Stimulated activated naive CD4-positive, alpha-beta T cell treated with Interleukin-2 at 50 U/mL for 16 hours (primary cell): ENCODE measurements at regions not wholly inside any gene's neighbourhood (a gene's known extent, or its start where the extent isn't known, plus 50 kb on each side); places are given as distances from the start of the nearest gene placed in this dataset.
"Not testable (repeated sequence)": the region's sequence is repeated elsewhere in the genome, so short reads cannot be mapped to it uniquely, and the experiment has no call there.

Experiments used
- DNase-seq: peaks from one replicate; lab custom pipeline; 2025; lab: John Stamatoyannopoulos, UW

GRCh38 chr5:108587821-108588220 is 159.9 kb upstream of the FER start:
- no peak for DNase-seq

- DNase-seq = no peak
These were observed 166.7 kb upstream of the FER start for GRCh38 chr5:108581026-108581425.

DNA sequence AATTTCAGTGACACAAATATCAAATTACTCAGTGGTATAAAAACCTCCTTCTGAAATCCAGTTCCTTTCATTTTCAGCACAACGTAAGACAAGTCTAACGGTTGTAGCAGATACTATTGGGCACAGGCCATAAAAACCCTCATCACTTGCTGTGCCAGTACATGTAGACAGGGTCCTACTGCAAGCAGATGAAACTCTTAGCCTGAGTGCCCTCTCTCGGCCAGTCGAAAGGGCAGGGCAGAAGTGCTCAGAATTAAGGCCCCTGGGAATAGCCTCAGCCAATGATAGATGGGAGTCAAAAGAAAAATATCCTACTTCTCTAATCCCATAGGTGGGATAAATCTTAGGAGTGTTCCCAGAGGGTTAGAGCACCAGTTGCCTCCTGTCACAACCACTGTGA is 168.5 kb upstream of the FER start:
- DNase-seq = no peak

DNA sequence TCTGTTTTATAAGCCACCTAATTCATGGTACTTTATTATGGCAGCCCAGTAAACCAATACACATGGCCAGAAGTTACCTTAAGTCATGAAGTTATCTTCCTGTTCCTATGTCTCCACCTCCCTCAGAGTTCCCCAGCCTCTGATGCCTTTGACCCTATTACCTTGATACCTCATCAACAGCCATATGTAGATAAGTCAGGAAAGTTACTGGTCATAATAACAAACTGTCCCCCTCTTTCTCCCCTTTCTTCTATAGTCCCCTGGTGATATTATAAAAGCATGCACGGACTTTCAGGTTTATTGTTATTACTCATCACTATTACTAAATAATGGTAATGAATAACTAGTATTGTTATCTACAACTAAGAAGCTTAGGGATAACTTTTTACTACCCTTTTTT is 168.9 kb upstream of the FER start:
- no peak for DNase-seq

DNA sequence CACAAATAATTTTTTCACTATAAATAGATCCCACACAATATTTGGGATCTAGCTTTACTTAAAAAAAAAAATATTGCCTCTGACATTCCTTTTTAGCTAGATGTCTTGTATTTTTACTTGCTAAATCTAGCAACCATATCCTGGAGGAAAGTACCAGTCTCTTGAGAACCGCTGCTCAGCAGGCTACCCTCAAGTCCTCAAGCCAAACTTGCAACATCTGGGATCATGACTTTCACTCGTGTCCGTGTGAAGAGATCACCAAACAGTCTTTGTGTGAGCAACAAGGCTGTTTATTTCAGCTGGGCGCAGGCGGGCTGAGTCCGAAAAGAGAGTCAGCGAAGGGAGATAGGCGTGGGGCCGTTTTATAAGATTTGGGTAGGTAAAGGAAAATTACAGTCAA is 180.3 kb upstream of the FER start:
- DNase-seq = no peak

DNA sequence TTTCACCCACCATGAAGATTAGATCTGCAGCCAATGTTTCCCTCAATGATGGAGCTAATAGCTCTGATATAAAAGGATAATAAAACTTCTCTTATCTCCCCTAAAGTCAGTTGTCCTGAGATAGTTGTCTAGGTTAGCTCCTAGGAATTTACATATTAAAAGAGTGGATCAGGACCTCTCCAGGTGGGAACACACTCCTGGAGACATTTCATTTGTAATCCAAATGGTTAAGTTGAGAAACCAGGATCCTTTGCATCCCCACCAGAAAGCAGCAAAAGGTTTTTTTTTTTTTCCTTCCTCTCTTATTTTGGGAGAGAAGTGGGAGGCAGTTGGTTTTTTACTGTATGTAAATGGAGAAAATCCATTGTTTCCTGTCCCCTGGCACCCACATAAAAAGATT is 182.5 kb upstream of the FBXL17 start:
- DNase-seq = no peak

DNA sequence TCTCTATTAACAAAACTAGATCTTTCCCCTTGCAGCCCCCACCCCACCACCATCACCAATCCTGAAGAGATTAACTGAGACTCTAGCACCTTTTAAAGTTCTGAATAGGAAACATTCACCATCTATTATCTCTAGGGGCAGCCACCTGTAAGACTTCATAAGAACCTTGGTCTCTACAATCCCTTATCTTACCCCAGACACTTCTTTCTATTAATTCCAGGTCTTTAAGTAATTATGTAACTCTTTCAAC is 180.2 kb upstream of the FBXL17 start:
- DNase-seq = no peak

DNA sequence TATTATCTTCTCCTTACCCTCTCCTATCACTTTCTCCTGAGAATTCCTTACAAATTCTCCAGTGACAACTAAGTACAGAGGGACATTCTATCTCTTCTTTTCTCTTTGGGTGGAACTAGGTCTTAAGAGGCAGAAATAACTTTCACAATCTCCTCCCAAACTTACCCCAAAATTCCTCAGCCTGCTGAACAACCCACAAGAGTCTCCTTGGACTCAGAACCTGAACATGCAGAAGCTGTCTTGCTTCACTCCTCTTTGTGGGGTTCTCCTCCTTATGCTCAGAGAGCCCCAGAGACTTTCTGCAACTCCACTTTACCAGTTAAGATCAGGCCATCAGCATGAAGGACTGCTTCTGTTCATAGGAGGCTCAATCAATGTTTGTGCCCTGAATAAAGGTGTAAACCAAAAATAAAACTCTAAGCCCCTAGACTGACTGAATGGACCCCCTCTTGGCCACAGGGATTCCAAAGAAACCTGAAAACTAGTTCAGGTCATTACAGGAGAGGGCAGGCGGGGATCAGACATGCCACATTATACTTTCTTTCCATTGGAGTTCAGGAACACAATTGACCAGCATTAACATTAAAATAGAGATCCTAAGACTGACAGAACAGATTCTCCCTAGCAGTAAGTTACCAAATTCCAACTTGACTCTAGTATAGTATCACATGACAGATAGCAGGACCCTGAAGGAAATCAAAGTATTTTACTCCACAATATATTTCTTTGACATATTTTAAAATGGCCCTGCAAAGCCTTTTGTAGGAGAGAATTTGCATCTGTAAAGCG is 179.7 kb upstream of the FBXL17 start:
- no peak for DNase-seq

GRCh38 chr5:108560581-108560980 is 178.7 kb upstream of the FBXL17 start:
- no peak for DNase-seq

- DNase-seq = no peak
These were observed 178.3 kb upstream of the FBXL17 start for GRCh38 chr5:108560166-108560565.

DNA sequence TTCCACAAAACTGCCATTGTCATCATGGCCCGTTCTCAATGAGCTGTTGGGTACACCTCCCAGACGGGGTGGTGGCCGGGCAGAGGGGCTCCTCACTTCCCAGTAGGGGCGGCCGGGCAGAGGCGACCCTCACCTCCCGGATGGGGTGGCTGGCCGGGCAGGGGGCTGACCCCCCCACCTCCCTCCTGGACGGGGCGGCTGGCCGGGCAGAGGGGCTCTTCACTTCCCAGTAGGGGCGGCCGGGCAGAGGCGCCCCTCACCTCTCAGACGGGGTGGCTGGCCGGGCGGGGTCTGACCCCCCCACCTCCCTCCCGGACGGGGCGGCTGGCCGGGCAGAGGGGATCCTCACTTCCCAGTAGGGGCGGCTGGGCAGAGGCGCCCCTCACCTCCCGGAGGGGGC is 176.9 kb upstream of the FBXL17 start:
- DNase-seq = not testable (repeated sequence)

DNA sequence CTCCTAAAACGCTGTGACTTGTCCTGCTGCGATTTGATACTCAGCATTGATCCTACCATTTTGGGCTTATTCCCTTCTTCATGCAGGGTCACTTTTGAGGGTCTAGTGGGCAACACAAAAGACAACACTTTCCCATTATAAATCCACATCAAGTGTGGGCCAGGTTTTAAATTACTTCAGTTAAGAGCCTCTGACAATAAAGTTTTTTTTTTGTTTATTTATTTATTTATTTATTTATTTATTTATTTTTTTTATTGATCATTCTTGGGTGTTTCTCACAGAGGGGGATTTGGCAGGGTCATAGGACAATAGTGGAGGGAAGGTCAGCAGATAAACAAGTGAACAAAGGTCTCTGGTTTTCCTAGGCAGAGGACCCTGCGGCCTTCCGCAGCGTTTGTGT is 176.2 kb upstream of the FBXL17 start:
- DNase-seq = not testable (repeated sequence)

GRCh38 chr5:108557686-108558085 is 175.8 kb upstream of the FBXL17 start:
- no peak for DNase-seq

GRCh38 chr5:108556441-108557145 is 174.7 kb upstream of the FBXL17 start:
- DNase-seq = no peak

DNA sequence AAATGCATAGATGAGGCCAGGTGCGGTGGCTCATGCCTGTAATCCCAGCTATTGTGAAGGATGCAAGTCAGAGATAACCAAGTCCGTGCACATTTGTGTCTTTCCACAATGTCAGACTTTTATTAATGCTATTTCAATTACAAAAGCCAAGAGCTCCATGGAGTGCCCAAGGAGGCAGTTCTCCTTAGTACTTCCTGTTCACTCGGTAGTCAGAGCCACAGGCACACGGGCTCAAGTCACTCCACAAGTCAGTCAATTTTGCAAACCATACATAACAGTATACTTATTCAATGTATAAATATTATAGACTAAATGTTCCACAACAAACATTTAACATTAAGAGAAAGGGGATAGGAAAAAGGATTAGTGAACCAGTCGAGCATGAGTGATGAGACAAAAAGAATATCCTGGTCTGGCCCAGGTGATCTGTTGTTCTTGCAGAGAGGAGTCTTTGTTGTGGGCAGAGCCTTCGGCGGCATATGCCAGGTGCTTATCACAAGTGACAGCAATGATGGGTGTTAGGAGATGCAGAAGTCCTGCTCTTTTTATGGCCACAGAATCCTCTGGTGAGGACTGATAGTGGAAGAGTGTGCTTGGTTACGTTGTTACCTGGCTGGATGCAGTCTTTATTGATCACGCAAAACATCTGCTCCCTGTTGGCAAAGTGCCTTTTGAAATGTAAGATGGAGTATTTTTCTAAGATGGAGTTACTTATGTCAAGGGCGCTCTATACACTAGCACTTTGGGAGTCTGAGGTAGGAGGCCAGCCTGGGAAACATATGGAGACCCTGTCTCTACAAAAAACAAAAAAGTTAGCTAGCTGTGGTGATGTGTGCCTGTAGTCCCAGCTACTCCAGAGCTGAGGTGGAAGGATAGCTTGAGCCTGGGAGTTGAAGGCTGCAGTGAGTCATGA is 167.0 kb upstream of the FBXL17 start:
- no peak for DNase-seq

DNA sequence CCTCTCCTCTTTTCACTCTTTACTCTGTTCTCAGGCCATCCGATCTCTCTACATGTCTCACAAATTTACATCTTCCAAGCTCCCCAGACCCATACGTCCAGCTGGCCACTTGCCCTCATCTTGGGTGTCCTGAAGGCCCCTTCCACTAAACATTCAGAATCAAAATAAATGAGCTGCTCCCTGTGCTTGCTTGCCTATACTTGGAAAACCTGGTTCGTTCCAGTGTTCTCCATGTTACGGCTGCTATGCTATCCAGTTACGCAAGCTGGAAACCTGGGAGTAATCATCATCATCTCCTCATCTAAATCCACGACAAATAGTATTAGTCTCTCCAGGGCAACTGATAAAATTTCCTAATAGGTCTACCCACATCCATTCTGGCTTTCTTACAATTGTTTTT is 165.0 kb upstream of the FBXL17 start:
- DNase-seq = no peak

- no peak for DNase-seq
These were observed 163.4 kb upstream of the FBXL17 start for GRCh38 chr5:108545301-108545700.

DNA sequence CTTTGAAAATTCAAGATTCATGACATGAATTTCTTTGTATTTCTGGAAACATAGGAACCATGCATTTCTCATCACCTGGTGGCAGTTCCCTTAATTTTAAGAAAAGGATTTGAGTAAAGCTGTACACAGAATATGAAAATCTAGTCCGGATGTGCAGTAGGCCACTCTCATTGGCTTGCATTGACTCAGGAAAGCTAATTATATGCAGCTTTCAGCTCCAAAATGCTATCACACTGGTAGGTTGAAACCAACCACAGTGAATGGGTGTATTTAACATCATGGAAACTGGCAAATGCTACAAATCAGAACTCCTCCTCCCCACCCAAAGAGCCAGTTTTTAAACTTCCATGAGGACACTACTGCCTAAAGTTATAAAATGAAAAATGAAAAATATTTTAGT is 161.6 kb upstream of the FBXL17 start:
- no peak for DNase-seq

DNA sequence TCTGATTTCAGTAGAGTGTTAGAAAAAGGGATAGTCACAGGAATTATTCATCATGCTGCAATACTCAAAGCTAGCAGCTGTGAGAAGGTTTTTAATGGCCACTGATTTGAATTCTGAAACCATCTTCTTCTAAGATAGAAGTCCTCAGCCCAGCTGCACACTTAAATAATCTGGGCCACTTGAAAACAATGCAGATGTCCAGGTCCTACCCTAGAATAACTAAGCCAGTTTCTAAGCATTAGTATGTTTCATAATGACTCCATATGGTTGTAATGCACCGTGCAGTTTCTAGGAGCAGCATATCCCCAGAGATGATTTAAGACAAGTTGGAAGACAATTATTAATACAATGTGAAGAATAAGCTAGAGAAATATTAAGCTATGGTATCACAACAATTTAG is 159.9 kb upstream of the FBXL17 start:
- no peak for DNase-seq

- DNase-seq = no peak
These were observed 154.4 kb upstream of the FBXL17 start for GRCh38 chr5:108536321-108536720.

DNA sequence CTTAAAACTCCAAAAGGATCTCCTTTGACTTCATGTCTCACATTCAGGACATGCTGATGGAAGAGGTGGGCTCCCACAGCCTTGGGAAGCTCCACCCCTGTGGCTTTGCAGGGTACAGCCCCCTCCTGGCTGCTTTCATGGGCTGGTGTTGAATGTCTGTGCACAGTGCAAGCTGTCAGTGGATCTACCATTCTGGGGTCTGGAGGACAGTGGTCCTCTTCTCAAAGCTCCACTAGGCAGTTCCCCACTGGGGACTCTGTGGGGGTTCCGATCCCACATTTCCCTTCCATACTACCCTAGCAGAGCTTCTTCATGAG is 150.2 kb upstream of the FBXL17 start:
- not testable (repeated sequence) for DNase-seq

GRCh38 chr5:108531367-108532128 is 149.7 kb upstream of the FBXL17 start:
- DNase-seq = no peak
